ENCODE measurements at regions not wholly inside any gene's neighbourhood (a gene's known extent, or its start where the extent isn't known, plus 50 kb on each side); places are given as distances from the start of the nearest gene placed in this dataset.

- Mint-ChIP-seq H3K27me3 (ENCODE audit: low read depth) (no peaks in the 10 kb centered on the region), H3K4me3 (no peak overlapping the region), H3K36me3 (ENCODE audit: insufficient read depth in 1 of 3, low read depth in 3 of 3) (no peaks in the 10 kb centered on the region), H3K9me3 (no peaks in the 10 kb centered on the region), H3K4me1 (no peaks in the 10 kb centered on the region), H3K27ac (no peak overlapping the region)
- Histone ChIP-seq H4K8ac (replicated peaks; ENCODE audit: insufficient read length, low read depth, low read length) (no peak overlapping the region), H3K27me3 (ENCODE audit: insufficient read depth, low read length) (no peaks in the 10 kb centered on the region), H3K27ac (ENCODE audit: insufficient read length, low read depth, low read length) (no peak overlapping the region), H2BK15ac (ENCODE audit: low read depth, low read length) (no peak overlapping the region), H3K79me1 (ENCODE audit: insufficient read depth, low read depth, low read length, poor library complexity, severe bottlenecking) (no peaks in the 10 kb centered on the region), H3K9ac (ENCODE audit: extremely low read depth, insufficient read length, low read length) (no peak overlapping the region), H3K56ac (ENCODE audit: insufficient read length, low read depth, low read length) (no peak overlapping the region), H3K4me1 (ENCODE audit: insufficient read depth, low read length) (no peaks in the 10 kb centered on the region), H3K79me2 (ENCODE audit: insufficient read depth, low read length) (no peaks in the 10 kb centered on the region), H3K18ac (ENCODE audit: insufficient read length, low read depth, low read length) (no peak overlapping the region), H3K4me2 (ENCODE audit: insufficient read depth, insufficient read length, low read length) (no peak overlapping the region), H2BK12ac (ENCODE audit: insufficient read length, low read depth, low read length) (no peak overlapping the region), H4K20me1 (ENCODE audit: control insufficient read depth, insufficient read depth, insufficient read length) (no peaks in the 10 kb centered on the region), H2AFZ (ENCODE audit: low read length) (no peak overlapping the region), H3K14ac (ENCODE audit: insufficient read depth, low read length) (no peak overlapping the region), H3K9me3 (ENCODE audit: control insufficient read depth, low read depth, low read length) (no peaks in the 10 kb centered on the region), H3K23me2 (ENCODE audit: insufficient read length, low read depth, low read length, poor library complexity, severe bottlenecking) (no peaks in the 10 kb centered on the region), H3T11ph (ENCODE audit: low read length) (no peak overlapping the region), H3K4ac (ENCODE audit: low read depth, low read length) (no peak overlapping the region), H2BK120ac (ENCODE audit: low read depth, low read length, poor library complexity, severe bottlenecking) (no peak overlapping the region), H2AK5ac (ENCODE audit: insufficient read length, low read length) (no peak overlapping the region), H2BK5ac (ENCODE audit: insufficient read length, low read length) (no peak overlapping the region), H4K5ac (ENCODE audit: insufficient read length, low read depth, low read length) (no peak overlapping the region), H2BK20ac (ENCODE audit: low read depth, low read length, poor library complexity, severe bottlenecking) (no peak overlapping the region), H4K91ac (ENCODE audit: insufficient read length, low read depth, low read length) (no peak overlapping the region), H3K23ac (ENCODE audit: insufficient read length, low read depth, low read length) (no peak overlapping the region)
- DNase-seq: no peak
- TF ChIP-seq, protein P1, sequence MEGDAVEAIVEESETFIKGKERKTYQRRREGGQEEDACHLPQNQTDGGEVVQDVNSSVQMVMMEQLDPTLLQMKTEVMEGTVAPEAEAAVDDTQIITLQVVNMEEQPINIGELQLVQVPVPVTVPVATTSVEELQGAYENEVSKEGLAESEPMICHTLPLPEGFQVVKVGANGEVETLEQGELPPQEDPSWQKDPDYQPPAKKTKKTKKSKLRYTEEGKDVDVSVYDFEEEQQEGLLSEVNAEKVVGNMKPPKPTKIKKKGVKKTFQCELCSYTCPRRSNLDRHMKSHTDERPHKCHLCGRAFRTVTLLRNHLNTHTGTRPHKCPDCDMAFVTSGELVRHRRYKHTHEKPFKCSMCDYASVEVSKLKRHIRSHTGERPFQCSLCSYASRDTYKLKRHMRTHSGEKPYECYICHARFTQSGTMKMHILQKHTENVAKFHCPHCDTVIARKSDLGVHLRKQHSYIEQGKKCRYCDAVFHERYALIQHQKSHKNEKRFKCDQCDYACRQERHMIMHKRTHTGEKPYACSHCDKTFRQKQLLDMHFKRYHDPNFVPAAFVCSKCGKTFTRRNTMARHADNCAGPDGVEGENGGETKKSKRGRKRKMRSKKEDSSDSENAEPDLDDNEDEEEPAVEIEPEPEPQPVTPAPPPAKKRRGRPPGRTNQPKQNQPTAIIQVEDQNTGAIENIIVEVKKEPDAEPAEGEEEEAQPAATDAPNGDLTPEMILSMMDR (conservative IDR thresholded peaks at IDR 0.05): no peak
These were observed 1259.0 kb upstream of the NUDT12 start for GRCh38 chr5:104821606-104822005.
